NCI-H345 treated with DMSO at 0.1 percent for 48 hours (cell line): ENCODE measurements at regions not wholly inside any gene's neighbourhood (a gene's known extent, or its start where the extent isn't known, plus 50 kb on each side); places are given as distances from the start of the nearest gene placed in this dataset.
"Not testable (repeated sequence)": the region's sequence is repeated elsewhere in the genome, so short reads cannot be mapped to it uniquely, and the experiment has no call there.

Experiments used
- DNase-seq: peaks from one replicate; lab custom pipeline; 2025; ENCODE audit not compliant: unreplicated experiment; lab: John Stamatoyannopoulos, UW

GRCh38 chr4:30869387-30869786, 149.2 kb downstream of the PCDH7 start:
- DNase-seq: not testable (repeated sequence)

DNA sequence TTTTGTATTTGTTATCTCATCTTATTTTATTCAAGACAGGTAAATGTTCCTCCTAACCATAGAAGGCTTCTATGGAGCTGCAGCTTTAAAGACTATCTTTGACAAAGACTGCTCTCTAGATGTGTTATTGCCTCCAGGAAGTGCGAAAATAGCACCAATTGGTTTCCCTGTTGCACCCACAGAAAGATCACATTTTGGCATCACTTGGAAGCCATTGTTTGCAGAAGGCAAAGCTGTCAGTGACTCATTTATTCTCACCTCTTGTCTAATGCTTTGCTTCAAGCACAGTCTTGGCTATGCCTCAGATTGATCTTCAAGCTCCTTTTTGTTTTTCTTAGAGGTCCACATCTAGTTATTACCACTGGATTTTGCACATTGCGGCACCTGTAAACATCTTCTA, 150.3 kb downstream of the PCDH7 start:
- DNase-seq: no peak

DNA sequence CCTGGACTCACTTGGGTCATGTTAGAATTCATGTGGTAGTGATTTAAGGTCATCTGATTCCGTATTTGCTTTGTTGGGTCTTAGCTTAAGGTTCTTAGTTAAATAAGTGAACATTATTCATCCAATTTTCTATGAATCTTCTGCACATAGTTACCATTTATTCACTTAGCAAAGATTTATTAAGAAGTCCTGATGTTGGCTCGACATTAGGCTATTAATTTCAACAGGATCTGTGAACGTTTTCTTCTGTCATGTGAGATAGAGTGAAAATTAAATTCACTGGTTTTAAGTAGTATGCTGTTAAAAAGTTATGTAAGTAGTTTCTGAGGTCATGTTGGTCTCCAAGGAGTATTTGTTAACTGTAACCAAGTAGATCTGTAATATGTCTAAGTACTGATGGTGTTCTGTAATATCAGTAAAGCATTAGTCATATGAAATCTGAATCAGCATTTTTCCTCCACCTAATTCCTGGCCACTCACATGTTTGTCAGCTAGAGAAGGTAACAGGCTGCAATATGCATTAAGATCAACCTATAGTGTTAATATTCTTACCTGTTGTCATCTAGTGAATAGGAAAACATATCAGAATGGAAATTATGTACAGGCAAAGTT, 155.6 kb downstream of the PCDH7 start:
- DNase-seq: no peak

DNA sequence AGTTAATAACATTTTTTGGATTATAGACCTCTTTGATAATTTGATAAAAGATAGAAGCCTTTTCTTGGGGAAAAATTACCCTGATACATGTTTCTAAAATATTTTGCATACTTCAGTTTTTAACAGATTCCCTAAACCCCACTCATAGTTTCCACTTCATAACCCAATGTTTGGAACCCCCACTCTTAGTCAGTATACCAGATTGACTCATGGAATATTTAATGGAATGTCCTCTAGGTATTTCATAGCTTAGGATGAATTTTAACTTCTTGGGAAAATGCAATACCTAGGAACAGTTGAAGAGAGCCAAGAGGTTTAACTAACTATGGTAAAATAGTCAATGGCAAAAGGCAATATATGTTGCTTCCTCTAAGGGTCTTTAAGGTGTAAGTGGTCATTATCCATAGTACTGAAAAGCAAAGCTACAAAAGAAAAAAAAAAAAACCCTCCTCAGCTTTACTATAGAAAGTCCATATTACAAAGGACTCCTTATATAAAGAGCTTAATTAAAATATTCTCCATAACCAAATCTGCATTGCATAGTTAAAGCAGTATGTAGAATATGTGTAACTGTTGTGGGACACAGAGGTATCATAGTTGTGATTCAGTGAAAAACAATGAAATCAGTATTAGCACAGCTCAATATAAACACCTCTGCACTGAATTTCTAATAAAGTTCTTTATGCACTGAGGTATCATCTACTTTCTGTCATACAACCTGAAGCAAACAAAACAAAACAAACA, 159.9 kb downstream of the PCDH7 start:
- no peak for DNase-seq

GRCh38 chr4:30881985-30882384, 161.8 kb downstream of the PCDH7 start:
- DNase-seq: no peak

- no peak for DNase-seq
These were observed 162.3 kb downstream of the PCDH7 start for GRCh38 chr4:30882443-30882842.

DNA sequence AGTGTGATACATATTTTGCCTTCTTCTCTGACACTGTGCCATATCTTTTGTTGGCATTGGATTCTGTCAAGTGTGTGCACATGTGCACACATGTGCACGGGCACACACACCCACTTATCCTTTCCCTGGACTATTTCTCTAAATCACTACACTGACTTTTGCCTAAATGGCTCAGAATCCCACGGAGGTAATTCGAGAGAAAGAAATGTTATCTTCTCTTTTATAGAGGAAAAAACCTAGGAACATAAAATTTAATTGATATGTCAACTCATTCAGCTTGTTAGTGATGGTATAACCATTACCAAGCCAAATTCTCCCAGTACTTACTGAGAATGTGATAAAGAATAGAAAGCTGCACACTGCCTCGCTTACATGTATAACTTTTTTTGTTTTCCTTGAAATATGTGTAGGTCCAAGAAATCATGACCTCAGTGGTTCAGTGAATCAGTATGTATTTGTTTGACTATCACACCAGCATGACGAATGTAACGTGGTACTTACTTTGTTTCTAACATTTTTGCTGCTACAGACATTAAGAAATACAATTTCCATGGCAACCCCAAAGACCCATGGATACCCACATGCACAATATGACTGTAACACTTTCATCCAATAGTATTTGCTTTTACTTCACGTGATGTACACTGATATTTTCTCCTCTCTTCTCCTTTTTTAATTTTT, 163.0 kb downstream of the PCDH7 start:
- DNase-seq: no peak

- no peak for DNase-seq
These were observed 181.6 kb downstream of the PCDH7 start for GRCh38 chr4:30901461-30902451.

GRCh38 chr4:30903502-30904214, 183.5 kb downstream of the PCDH7 start:
- DNase-seq: no peak

DNA sequence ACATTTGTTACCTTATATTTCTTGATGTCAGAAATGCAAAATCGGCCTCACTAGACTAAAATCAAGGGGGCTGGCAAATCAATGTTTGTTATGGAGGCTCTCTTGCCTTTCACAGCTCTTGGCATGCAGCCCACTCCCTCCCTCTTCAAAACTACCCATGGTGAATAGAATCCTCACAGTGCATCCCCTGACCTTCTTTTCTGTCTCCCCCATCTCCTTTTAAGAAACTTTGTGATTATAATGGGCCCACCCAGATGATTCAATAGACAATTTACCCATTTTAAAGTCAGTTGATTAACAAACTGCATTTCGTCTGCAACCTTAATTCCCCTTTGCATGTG, 184.0 kb downstream of the PCDH7 start:
- DNase-seq: no peak

DNA sequence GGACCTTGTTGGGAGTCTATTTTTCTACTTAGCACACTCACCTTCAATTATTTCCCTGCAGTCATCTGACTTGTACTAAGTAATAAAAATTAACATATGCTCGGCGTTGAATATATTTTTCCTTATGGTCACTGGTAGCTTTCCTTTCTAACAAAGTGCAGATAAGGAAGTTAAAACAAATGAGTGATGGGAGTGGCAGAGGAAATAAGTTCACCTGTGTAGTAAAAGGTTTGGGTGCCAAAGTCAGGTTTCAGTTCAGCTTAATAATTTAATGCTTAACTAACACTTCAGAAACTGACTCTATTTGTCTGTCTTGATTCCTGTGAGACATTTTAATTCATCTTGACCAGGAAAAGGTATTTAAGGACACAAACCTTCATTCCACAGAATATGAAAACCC, 184.4 kb downstream of the PCDH7 start:
- no peak for DNase-seq

GRCh38 chr4:30912098-30912714, 192.0 kb downstream of the PCDH7 start:
- DNase-seq: no peak

DNA sequence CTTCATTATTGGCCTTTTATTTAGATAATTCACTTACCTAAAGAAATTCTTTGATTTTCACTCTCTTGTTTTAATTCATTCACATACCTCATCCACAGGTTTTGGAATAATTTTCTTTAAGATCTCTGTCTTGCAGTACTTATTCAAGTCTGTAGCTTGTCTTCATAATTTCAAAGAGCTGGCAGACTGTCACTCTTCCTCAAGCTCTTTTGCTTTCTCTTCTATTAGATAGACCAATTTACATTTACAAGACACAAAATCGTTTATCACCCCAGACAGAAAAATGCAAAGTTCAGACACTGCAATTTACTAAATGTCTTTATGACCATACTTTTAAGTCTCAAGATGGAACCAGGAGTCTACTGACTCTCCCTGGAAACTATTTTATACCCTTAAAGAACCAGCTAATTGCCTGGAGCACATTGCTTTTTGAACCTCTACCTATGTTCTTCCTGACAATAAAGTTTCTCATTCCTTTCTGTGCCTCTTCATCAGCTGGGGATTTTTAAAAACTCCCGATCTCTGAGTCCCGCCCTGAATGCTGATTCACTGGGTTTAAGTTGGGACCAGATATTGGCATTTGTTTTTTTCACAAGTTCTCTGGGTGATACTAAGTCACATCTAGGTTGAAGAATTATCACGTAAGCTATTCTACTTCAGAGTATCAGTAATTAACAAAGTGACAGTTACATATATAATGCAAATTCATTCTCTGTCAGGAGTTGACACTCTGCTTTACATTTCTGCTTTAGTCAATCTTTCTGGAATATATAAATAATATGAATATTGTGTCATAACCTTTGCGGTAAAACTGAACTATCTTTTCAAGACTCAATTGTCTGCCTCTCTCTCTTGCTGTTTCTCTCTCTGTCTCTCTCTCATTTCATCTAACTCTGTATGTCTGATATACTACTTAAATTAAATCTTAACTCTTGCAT, 196.4 kb downstream of the PCDH7 start:
- no peak for DNase-seq

DNA sequence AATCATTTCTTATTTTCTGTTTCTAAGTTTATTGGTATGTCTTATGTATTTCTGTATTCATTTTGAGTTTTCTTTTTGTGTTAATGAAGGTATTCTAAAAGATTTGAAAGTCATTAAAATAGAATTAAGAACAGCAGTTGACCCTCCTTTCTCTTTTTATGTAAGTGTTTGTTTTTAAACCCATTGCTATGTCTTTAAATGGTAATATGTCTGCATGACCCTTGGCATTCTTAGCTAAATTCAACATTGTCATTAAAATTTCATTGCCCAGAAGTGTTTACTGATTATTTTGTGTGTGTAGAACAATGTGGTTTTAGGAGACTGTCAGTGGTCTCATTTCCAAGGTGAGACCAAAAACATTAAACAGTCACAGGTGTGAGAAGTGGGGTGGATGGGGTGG, 197.8 kb downstream of the PCDH7 start:
- no peak for DNase-seq

GRCh38 chr4:30919458-30919857, 199.3 kb downstream of the PCDH7 start:
- no peak for DNase-seq

DNA sequence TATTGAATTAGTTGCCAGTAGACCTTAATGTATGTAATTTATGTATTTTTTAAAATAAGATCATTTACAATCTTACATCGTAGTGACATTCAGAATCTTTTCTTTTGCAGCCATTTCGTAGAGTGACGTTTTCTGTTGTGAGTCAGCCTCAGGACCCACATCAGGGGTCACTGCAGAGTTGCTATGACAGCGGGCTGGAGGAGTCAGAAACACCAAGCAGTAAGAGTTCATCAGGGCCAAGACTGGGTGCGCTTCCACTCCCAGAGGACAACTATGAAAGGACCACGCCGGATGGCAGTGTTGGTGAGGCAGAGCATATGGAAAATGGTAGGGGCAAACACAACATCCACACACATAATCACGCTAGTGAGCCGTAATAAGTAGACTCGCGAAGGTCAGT, 199.9 kb downstream of the PCDH7 start:
- no peak for DNase-seq

GRCh38 chr4:30922625-30923024, 202.5 kb downstream of the PCDH7 start:
- DNase-seq: no peak

DNA sequence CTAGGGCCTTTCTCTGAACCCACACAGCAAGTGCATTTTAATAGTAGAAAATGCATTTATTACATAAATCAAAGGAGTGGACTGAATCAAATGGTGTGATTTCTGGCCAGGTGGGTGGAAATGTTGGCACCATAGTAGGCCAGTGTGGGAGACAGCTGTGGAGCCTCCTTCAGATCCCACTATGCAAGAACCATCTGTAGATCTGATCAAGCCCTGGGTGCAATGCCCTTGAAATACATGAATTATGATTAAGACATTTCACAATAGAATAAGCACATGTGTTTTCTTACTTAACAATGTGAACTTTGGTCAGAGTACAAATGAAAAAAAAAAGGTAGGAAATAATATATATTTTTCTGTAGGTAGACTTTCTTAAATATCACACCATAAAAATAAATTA, 204.3 kb downstream of the PCDH7 start:
- no peak for DNase-seq

- no peak for DNase-seq
These were observed 209.5 kb downstream of the PCDH7 start for GRCh38 chr4:30929649-30930048.
